GM12801 (cell line): ENCODE measurements at regions not wholly inside any gene's neighbourhood (a gene's known extent, or its start where the extent isn't known, plus 50 kb on each side); places are given as distances from the start of the nearest gene placed in this dataset.

Source experiments
- CTCF ChIP-seq: IDR thresholded peaks from one replicate; pipeline ENCODE4 v1.5.1; 2011; ENCODE audit warnings: control low read depth; ENCODE audit not compliant: insufficient read length; ENCODE audit errors: extremely low read depth

- no peak for TF ChIP-seq CTCF
Observed at GRCh38 chr15:94177112-94177511, 54.2 kb upstream of the MCTP2 start.

- no peak for TF ChIP-seq CTCF
Observed at GRCh38 chr15:94175420-94175819, 55.9 kb upstream of the MCTP2 start.

- TF ChIP-seq CTCF, result no peak
Observed at GRCh38 chr15:94174399-94174802, 57.0 kb upstream of the MCTP2 start.

GRCh38 chr15:94168250-94168649, 63.1 kb upstream of the MCTP2 start:
- TF ChIP-seq CTCF, result no peak

GRCh38 chr15:94164971-94165370, 66.4 kb upstream of the MCTP2 start:
- no peak for TF ChIP-seq CTCF

GRCh38 chr15:94164202-94164807, 67.1 kb upstream of the MCTP2 start:
- no peak for TF ChIP-seq CTCF

GRCh38 chr15:94162939-94163338, 68.4 kb upstream of the MCTP2 start:
- TF ChIP-seq CTCF, result no peak

- TF ChIP-seq CTCF, result no peak
Observed at GRCh38 chr15:94154255-94154654, 77.1 kb upstream of the MCTP2 start.
